HL-60 (cell line): ENCODE measurements at regions not wholly inside any gene's neighbourhood (a gene's known extent, or its start where the extent isn't known, plus 50 kb on each side); places are given as distances from the start of the nearest gene placed in this dataset.

Experiments used
- DNase-seq, 2 experiments: peaks; one replicate each; pipeline ENCODE4 v3.0.0-alpha.2; 2010 to 2020; ENCODE audit warnings: low read depth in 1 of 2, low spot score in 1 of 2
- H3K27ac ChIP-seq: fragments of 250-450 bp; sonication (Bioruptor Pico); replicated peaks from 2 replicates; pipeline ENCODE4 v1.5.1; 2020; ENCODE audit warnings: mild to moderate bottlenecking, moderate library complexity
- H3K27me3 ChIP-seq: fragments of 250-450 bp; sonication (Bioruptor Pico); 2 replicates; pipeline ENCODE4 v1.5.1; 2021; ENCODE audit warnings: mild to moderate bottlenecking, moderate library complexity; ENCODE audit not compliant: insufficient read depth, poor library complexity, severe bottlenecking
- H3K4me3 ChIP-seq: replicated peaks from 2 replicates; pipeline ENCODE4 v1.5.1; 2011; ENCODE audit warnings: mild to moderate bottlenecking, control low read depth, low read length; ENCODE audit not compliant: insufficient read depth
- CTCF ChIP-seq: IDR thresholded peaks from one replicate; pipeline ENCODE4 v1.5.1; 2011; ENCODE audit warnings: low read length, control low read depth, inconsistent platforms; ENCODE audit not compliant: insufficient read depth
- GABPA ChIP-seq: IDR thresholded peaks from 2 replicates; pipeline ENCODE4 v1.6.1; 2012; ENCODE audit warnings: low read depth
- POLR2AphosphoS5 ChIP-seq: IDR thresholded peaks from 2 replicates; pipeline ENCODE4 v1.6.1; 2012; ENCODE audit warnings: low read depth
- REST ChIP-seq: IDR thresholded peaks from 2 replicates; pipeline ENCODE4 v1.6.1; 2012; ENCODE audit warnings: low read depth; ENCODE audit not compliant: insufficient replicate concordance
- SPI1 ChIP-seq: IDR thresholded peaks from 2 replicates; pipeline ENCODE4 v1.6.1; 2012; ENCODE audit warnings: low read depth, mild to moderate bottlenecking, borderline replicate concordance

- no peak for DNase-seq
- no peak overlapping the region for H3K4me3 ChIP-seq
- no peaks in the 10 kb centered on the region for H3K27me3 ChIP-seq
- TF ChIP-seq REST (no peak), GABPA (no peak), CTCF (no peak), SPI1 (no peak), POLR2AphosphoS5 (no peak)
- no peak overlapping the region for H3K27ac ChIP-seq
These were observed 1068.5 kb upstream of the COX7C start for GRCh38 chr5:85549229-85549628.

- no peak for TF ChIP-seq POLR2AphosphoS5
- no peak for TF ChIP-seq GABPA
- TF ChIP-seq CTCF, result no peak
- TF ChIP-seq SPI1, result no peak
- no peak for TF ChIP-seq REST
- no peak for DNase-seq
- Histone ChIP-seq H3K27ac (no peak overlapping the region), H3K27me3 (no peaks in the 10 kb centered on the region), H3K4me3 (no peak overlapping the region)
These were observed 1067.7 kb upstream of the COX7C start for GRCh38 chr5:85549836-85550599.

- DNase-seq, result no peak
- no peaks in the 10 kb centered on the region for H3K27me3 ChIP-seq
- no peak for TF ChIP-seq REST
- no peak for TF ChIP-seq POLR2AphosphoS5
- no peak for TF ChIP-seq SPI1
- no peak for TF ChIP-seq GABPA
- TF ChIP-seq CTCF, result no peak
- H3K4me3 ChIP-seq, result no peak overlapping the region
- no peak overlapping the region for H3K27ac ChIP-seq
These were observed 1061.3 kb upstream of the COX7C start for GRCh38 chr5:85556464-85556863.
